IMR-90 (cell line): ENCODE measurements at regions not wholly inside any gene's neighbourhood (a gene's known extent, or its start where the extent isn't known, plus 50 kb on each side); places are given as distances from the start of the nearest gene placed in this dataset.

ENCODE experiments used
- CTCF ChIP-seq: conservative IDR thresholded peaks from 2 replicates; pipeline ENCODE4 v1.5.1; 2012; ENCODE audit warnings: mild to moderate bottlenecking, low read depth, low read length, improper control_type of control experiment
- RFX5 ChIP-seq: IDR thresholded peaks from 2 replicates; pipeline ENCODE4 v1.8.0; 2012; ENCODE audit warnings: low read depth, mild to moderate bottlenecking, low read length, moderate library complexity

GRCh38 chr13:78372581-78372980 is 230.8 kb downstream of the POU4F1 start:
- TF ChIP-seq RFX5 (no peak), CTCF (no peak)
